ENCODE measurements at regions not wholly inside any gene's neighbourhood (a gene's known extent, or its start where the extent isn't known, plus 50 kb on each side); places are given as distances from the start of the nearest gene placed in this dataset.

GRCh38 chr2:125280265-125280664 is 1255.2 kb downstream of the CNTNAP5 start:
- Histone ChIP-seq H3K27me3 (ENCODE audit: control insufficient read depth, insufficient read depth, low read length) (no peaks in the 10 kb centered on the region), H3K27ac (ENCODE audit: insufficient read depth, low read length) (no peak overlapping the region), H3K79me2 (ENCODE audit: control insufficient read depth, insufficient read depth, low read length) (no peaks in the 10 kb centered on the region), H3K4me1 (ENCODE audit: control insufficient read depth, extremely low read depth, insufficient read depth, low read length) (no peaks in the 10 kb centered on the region), H3K9me3 (ENCODE audit: control insufficient read depth, insufficient read depth, low read depth, low read length) (no peaks in the 10 kb centered on the region), H3K36me3 (ENCODE audit: control insufficient read depth, insufficient read depth, low read length) (no peaks in the 10 kb centered on the region), H4K20me1 (ENCODE audit: control insufficient read depth, extremely low read depth, insufficient read depth, low read length) (no peaks in the 10 kb centered on the region), H2AFZ (ENCODE audit: low read length) (no peak overlapping the region), H3K4me3 (replicated peaks in 1 of 4; ENCODE audit: control extremely low read depth in 1 of 4, insufficient read depth in 1 of 4, low read depth in 3 of 4, low read length in 4 of 4) (no peak overlapping the region), H3K9ac (ENCODE audit: insufficient read depth, low read length) (no peak overlapping the region), H3K4me2 (ENCODE audit: extremely low read depth, insufficient read depth, low read length) (no peak overlapping the region)
- TF ChIP-seq, protein P1, sequence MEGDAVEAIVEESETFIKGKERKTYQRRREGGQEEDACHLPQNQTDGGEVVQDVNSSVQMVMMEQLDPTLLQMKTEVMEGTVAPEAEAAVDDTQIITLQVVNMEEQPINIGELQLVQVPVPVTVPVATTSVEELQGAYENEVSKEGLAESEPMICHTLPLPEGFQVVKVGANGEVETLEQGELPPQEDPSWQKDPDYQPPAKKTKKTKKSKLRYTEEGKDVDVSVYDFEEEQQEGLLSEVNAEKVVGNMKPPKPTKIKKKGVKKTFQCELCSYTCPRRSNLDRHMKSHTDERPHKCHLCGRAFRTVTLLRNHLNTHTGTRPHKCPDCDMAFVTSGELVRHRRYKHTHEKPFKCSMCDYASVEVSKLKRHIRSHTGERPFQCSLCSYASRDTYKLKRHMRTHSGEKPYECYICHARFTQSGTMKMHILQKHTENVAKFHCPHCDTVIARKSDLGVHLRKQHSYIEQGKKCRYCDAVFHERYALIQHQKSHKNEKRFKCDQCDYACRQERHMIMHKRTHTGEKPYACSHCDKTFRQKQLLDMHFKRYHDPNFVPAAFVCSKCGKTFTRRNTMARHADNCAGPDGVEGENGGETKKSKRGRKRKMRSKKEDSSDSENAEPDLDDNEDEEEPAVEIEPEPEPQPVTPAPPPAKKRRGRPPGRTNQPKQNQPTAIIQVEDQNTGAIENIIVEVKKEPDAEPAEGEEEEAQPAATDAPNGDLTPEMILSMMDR (conservative IDR thresholded peaks at IDR 0.05 in 1 of 2, IDR thresholded peaks at IDR 0.05 in 1 of 2; ENCODE audit: low read depth in 1 of 2, low read length in 2 of 2): no peak
- no peak for TF ChIP-seq EZH2 (IDR thresholded peaks at IDR 0.05; ENCODE audit: low read length, missing control alignments)
- DNase-seq (ENCODE audit: low read depth in 2 of 2): no peak

GRCh38 chr2:125281242-125281641 is 1256.2 kb downstream of the CNTNAP5 start:
- Histone ChIP-seq H3K36me3 (ENCODE audit: control insufficient read depth, insufficient read depth, low read length) (no peaks in the 10 kb centered on the region), H3K9me3 (ENCODE audit: control insufficient read depth, insufficient read depth, low read depth, low read length) (no peaks in the 10 kb centered on the region), H2AFZ (ENCODE audit: low read length) (no peak overlapping the region), H3K79me2 (ENCODE audit: control insufficient read depth, insufficient read depth, low read length) (no peaks in the 10 kb centered on the region), H3K27ac (ENCODE audit: insufficient read depth, low read length) (no peak overlapping the region), H3K4me2 (ENCODE audit: extremely low read depth, insufficient read depth, low read length) (no peak overlapping the region), H3K27me3 (ENCODE audit: control insufficient read depth, insufficient read depth, low read length) (no peaks in the 10 kb centered on the region), H3K9ac (ENCODE audit: insufficient read depth, low read length) (no peak overlapping the region), H4K20me1 (ENCODE audit: control insufficient read depth, extremely low read depth, insufficient read depth, low read length) (no peaks in the 10 kb centered on the region), H3K4me1 (ENCODE audit: control insufficient read depth, extremely low read depth, insufficient read depth, low read length) (no peaks in the 10 kb centered on the region), H3K4me3 (replicated peaks in 1 of 4; ENCODE audit: control extremely low read depth in 1 of 4, insufficient read depth in 1 of 4, low read depth in 3 of 4, low read length in 4 of 4) (no peak overlapping the region)
- no peak for TF ChIP-seq EZH2 (IDR thresholded peaks at IDR 0.05; ENCODE audit: low read length, missing control alignments)
- TF ChIP-seq, protein P1 (conservative IDR thresholded peaks at IDR 0.05 in 1 of 2, IDR thresholded peaks at IDR 0.05 in 1 of 2; ENCODE audit: low read depth in 1 of 2, low read length in 2 of 2): no peak
- no peak for DNase-seq (ENCODE audit: low read depth in 2 of 2)

GRCh38 chr2:125296742-125297141 is 1271.7 kb downstream of the CNTNAP5 start:
- no peak overlapping the region for H3K4me2 ChIP-seq (ENCODE audit: extremely low read depth, insufficient read depth, low read length)
- no peaks in the 10 kb centered on the region for H3K9me3 ChIP-seq (ENCODE audit: control insufficient read depth, insufficient read depth, low read depth, low read length)
- H3K27ac ChIP-seq (ENCODE audit: insufficient read depth, low read length): no peak overlapping the region
- no peak overlapping the region for H3K9ac ChIP-seq (ENCODE audit: insufficient read depth, low read length)
- no peaks in the 10 kb centered on the region for H3K79me2 ChIP-seq (ENCODE audit: control insufficient read depth, insufficient read depth, low read length)
- H3K4me1 ChIP-seq (ENCODE audit: control insufficient read depth, extremely low read depth, insufficient read depth, low read length): no peaks in the 10 kb centered on the region
- no peaks in the 10 kb centered on the region for H3K36me3 ChIP-seq (ENCODE audit: control insufficient read depth, insufficient read depth, low read length)
- TF ChIP-seq, protein P1 (conservative IDR thresholded peaks at IDR 0.05 in 1 of 2, IDR thresholded peaks at IDR 0.05 in 1 of 2; ENCODE audit: low read depth in 1 of 2, low read length in 2 of 2): no peak
- no peak for TF ChIP-seq EZH2 (IDR thresholded peaks at IDR 0.05; ENCODE audit: low read length, missing control alignments)
- H3K27me3 ChIP-seq (ENCODE audit: control insufficient read depth, insufficient read depth, low read length): no peaks in the 10 kb centered on the region
- H4K20me1 ChIP-seq (ENCODE audit: control insufficient read depth, extremely low read depth, insufficient read depth, low read length): no peaks in the 10 kb centered on the region
- no peak for DNase-seq (ENCODE audit: low read depth in 2 of 2)
- no peak overlapping the region for H2AFZ ChIP-seq (ENCODE audit: low read length)
- H3K4me3 ChIP-seq (replicated peaks in 1 of 4; ENCODE audit: control extremely low read depth in 1 of 4, insufficient read depth in 1 of 4, low read depth in 3 of 4, low read length in 4 of 4): no peak overlapping the region

All from fibroblast of lung (primary cell).